Glutamatergic neuron (in vitro differentiated cells): ENCODE measurements at regions not wholly inside any gene's neighbourhood (a gene's known extent, or its start where the extent isn't known, plus 50 kb on each side); places are given as distances from the start of the nearest gene placed in this dataset.

Source experiments
- DNase-seq: peaks from one replicate; pipeline ENCODE4 v3.0.0; 2022
- H3K27ac Mint-ChIP-seq: one replicate; pipeline ENCODE4 v1.8.0; 2020; ENCODE audit warnings: mild to moderate bottlenecking, mixed read lengths, inconsistent platforms; ENCODE audit not compliant: unreplicated experiment
- H3K27me3 Mint-ChIP-seq: one replicate; pipeline ENCODE4 v1.8.0; 2020; ENCODE audit warnings: mild to moderate bottlenecking, moderate library complexity, mixed read lengths, inconsistent platforms; ENCODE audit not compliant: unreplicated experiment
- H3K36me3 Mint-ChIP-seq: one replicate; pipeline ENCODE4 v1.8.0; 2020; ENCODE audit warnings: mild to moderate bottlenecking, mixed read lengths, inconsistent platforms; ENCODE audit not compliant: unreplicated experiment
- H3K4me1 Mint-ChIP-seq: one replicate; pipeline ENCODE4 v1.8.0; 2020; ENCODE audit warnings: mild to moderate bottlenecking, low read depth, mixed read lengths, inconsistent platforms; ENCODE audit not compliant: unreplicated experiment
- H3K4me3 Mint-ChIP-seq: one replicate; pipeline ENCODE4 v1.8.0; 2020; ENCODE audit warnings: mild to moderate bottlenecking, mixed read lengths, inconsistent platforms; ENCODE audit not compliant: unreplicated experiment
- H3K9me3 Mint-ChIP-seq: one replicate; pipeline ENCODE4 v1.8.0; 2020; ENCODE audit warnings: mild to moderate bottlenecking, moderate library complexity, mixed read lengths, inconsistent platforms; ENCODE audit not compliant: unreplicated experiment
- TF ChIP-seq, protein P1 (sequence below): fragments of 200-600 bp; sonication (generic); IDR thresholded peaks from one replicate; pipeline ENCODE4 v1.5.0; 2021; ENCODE audit not compliant: partially characterized antibody, unreplicated experiment

DNA sequence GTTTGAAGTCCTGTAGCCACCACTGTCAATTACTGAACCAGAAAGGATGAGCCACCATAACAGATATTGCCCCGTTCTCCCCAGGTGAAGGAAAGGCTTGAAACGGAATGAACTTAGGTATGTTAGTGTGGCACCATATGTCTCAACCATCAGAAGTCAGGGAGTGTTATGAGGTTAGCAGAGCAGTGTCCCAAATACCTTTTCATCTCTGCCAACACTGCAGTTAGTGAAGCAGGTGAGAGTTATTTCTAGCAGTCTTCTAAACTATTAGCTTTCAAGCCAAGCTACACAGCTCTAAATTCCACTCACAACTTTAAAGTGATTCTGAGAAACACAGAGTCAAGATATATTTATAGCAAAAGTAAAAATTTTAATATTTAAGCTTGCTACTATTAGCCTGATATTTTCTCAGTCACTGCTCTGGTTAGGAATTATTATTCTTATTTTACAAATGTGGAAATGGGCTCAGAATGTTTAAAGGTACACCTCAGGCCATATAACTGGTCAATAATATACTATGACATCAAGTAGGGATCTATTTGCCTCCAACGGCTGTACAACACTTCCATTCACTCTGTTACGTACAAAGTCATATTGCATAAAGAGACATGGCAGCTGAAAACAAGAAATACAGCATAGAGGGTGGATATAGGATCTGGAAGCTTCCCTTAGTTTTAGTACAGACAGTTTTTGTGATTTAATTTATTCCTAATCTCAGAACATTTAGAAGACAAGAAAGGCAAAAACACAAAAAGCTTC, 1527.1 kb upstream of the PRR20A start:
- no peak overlapping the region for H3K27ac Mint-ChIP-seq

DNA sequence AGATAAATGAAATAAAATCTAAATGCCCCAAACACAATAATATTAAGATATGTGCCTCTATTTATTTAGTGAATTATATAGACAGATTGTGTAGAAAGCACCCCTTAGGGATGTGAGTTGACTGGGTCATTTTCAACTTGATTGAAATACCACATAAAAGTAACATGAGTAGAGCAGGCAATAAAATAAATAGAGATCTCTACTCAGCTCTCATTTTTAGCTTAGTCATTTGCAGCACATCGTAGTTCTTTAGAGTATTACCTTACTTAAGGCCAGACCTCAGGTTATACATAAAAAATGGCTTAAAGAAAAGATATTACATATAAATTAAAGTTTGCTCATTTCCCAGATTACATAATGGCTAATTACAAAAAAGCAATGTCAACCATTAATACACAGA, 1525.6 kb upstream of the PRR20A start:
- Mint-ChIP-seq H3K9me3 (no peaks in the 10 kb centered on the region), H3K4me1 (no peaks in the 10 kb centered on the region), H3K27ac (no peak overlapping the region), H3K36me3 (no peaks in the 10 kb centered on the region), H3K4me3 (no peak overlapping the region), H3K27me3 (no peaks in the 10 kb centered on the region)
- TF ChIP-seq, protein P1, sequence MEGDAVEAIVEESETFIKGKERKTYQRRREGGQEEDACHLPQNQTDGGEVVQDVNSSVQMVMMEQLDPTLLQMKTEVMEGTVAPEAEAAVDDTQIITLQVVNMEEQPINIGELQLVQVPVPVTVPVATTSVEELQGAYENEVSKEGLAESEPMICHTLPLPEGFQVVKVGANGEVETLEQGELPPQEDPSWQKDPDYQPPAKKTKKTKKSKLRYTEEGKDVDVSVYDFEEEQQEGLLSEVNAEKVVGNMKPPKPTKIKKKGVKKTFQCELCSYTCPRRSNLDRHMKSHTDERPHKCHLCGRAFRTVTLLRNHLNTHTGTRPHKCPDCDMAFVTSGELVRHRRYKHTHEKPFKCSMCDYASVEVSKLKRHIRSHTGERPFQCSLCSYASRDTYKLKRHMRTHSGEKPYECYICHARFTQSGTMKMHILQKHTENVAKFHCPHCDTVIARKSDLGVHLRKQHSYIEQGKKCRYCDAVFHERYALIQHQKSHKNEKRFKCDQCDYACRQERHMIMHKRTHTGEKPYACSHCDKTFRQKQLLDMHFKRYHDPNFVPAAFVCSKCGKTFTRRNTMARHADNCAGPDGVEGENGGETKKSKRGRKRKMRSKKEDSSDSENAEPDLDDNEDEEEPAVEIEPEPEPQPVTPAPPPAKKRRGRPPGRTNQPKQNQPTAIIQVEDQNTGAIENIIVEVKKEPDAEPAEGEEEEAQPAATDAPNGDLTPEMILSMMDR, result no peak
- DNase-seq, result no peak

More for the DNA sequence above, 1527.1 kb upstream of the PRR20A start:
- Mint-ChIP-seq H3K4me3 (no peak overlapping the region), H3K9me3 (no peaks in the 10 kb centered on the region), H3K36me3 (no peaks in the 10 kb centered on the region), H3K4me1 (no peaks in the 10 kb centered on the region), H3K27me3 (no peaks in the 10 kb centered on the region)
- no peak for DNase-seq
- TF ChIP-seq, protein P1, result no peak

DNA sequence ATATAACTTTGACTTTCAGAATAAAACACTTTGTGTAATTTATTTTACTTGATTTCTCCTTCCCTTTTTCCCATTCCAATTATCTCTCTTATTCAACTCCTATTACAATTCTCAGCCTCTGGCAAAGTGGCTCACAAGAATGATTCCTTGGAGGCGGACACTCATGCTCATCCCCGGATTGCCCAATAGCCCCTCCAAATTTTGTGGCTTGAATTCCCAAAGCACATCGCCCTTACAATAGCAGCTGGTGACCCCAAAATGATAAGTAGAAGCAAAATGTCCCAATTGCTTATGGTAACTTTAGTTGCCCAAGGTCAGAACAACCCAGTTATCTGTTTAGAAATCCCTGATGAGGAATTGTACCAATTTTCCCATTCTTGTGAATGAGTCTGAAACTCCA, 1523.5 kb upstream of the PRR20A start:
- Mint-ChIP-seq H3K27ac (no peak overlapping the region), H3K36me3 (no peaks in the 10 kb centered on the region), H3K9me3 (no peaks in the 10 kb centered on the region), H3K4me3 (no peak overlapping the region), H3K27me3 (no peaks in the 10 kb centered on the region), H3K4me1 (no peaks in the 10 kb centered on the region)
- DNase-seq, result no peak
- TF ChIP-seq, protein P1, result no peak

DNA sequence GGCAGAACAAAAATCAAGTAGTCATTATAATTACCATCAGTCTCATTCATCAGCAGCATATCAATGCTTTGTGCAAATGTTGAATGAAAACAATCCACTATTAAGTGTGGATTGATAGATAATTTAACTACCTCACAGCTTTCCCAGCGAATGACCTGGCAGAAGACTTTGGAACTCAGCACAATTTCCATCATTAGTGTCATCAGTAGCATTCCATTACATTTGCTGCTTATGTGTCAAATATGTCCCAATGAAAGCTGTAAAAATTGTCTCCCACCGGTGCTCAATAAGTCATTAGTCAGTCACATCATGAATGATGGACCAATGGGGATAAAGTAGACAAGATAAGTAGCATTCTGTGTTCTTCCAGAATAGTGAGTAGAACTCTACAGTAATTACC, 1513.5 kb upstream of the PRR20A start:
- no peak overlapping the region for H3K27ac Mint-ChIP-seq
- TF ChIP-seq, protein P1, result no peak
- no peak for DNase-seq
- no peaks in the 10 kb centered on the region for H3K4me1 Mint-ChIP-seq
- H3K27me3 Mint-ChIP-seq, result peaks cover 2% of the 10 kb centered on the region
- peaks cover 2% of the 10 kb centered on the region for H3K9me3 Mint-ChIP-seq
- no peak overlapping the region for H3K4me3 Mint-ChIP-seq
- no peaks in the 10 kb centered on the region for H3K36me3 Mint-ChIP-seq

DNA sequence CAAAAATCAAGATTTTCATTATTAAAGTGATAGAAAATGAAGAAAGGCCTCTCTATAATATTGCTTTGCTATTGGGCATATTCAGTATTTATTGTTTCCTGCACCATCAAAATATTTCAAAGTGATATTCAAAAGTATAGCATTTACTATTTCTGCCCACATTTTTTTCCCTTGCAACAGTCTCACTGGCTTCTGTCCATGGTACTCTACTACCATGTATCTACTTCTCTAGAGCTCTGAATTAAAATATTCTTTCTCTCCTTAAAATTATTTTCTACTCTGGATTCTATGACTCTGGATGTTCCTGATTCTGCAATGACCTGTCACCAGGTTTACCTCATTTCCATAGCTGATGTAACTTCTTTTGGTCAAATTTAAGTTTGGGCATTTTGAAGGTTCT, 1508.3 kb upstream of the PRR20A start:
- Mint-ChIP-seq H3K36me3 (peaks cover 12% of the 10 kb centered on the region), H3K27me3 (peaks cover 3% of the 10 kb centered on the region), H3K9me3 (peaks cover 8% of the 10 kb centered on the region), H3K27ac (no peak overlapping the region), H3K4me1 (no peaks in the 10 kb centered on the region), H3K4me3 (no peak overlapping the region)
- TF ChIP-seq, protein P1, result no peak
- no peak for DNase-seq
